Spleen (tissue), 7 donors: ENCODE measurements at regions not wholly inside any gene's neighbourhood (a gene's known extent, or its start where the extent isn't known, plus 50 kb on each side); places are given as distances from the start of the nearest gene placed in this dataset.

Experiments
- POLR2A ChIP-seq, 3 donors: fragments of 450-650 bp; IDR thresholded peaks; one replicate each; pipeline ENCODE4 v1.5.1; 2017; ENCODE audit warnings: antibody characterized with exemption in 3 of 3, mild to moderate bottlenecking in 1 of 3
- TF ChIP-seq, protein P1 (sequence below), 11 experiments: fragments of 200-600 bp in 7 of 11; fragments of 450-650 bp in 4 of 11; sonication (generic) in 4 of 11; IDR thresholded peaks in 8 of 11; conservative IDR thresholded peaks in 3 of 11; 1 replicate in 7 of 11; 2 replicates in 4 of 11; pipeline versions ENCODE4 v1.4.0 to v1.8.0; 2016 to 2021; ENCODE audit warnings: antibody characterized with exemption in 11 of 11, inconsistent platforms in 4 of 11, mild to moderate bottlenecking in 1 of 11
- donor health status: DM: no; HTN: no; CAD: no; lungs with moderate emphysema.
- donor health status: DM: no; HTN: no; CAD: no.
- donor health status: DM: no; HTN: no; CAD: no.

DNA sequence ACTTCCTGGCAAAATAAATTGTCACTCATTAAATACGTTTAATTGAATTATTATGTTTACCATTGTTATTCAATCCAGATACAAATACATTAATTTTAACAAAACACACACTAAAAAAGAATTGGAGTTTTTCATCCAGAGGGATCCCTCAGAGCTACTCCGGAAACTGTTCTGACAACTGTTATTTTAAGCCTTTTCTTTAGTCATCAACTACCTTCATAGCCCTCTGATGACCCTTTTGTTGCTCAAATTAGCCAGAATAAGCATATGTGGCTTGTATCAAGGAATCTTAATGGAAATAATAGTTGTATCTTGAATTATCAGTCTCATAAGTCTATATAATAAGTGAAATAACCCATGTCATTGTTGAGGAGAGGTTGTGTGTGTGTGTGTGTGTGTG lies 405.4 kb upstream of the FAT3 start:
- no peak for TF ChIP-seq POLR2A (IDR thresholded peaks at IDR 0.05)
- TF ChIP-seq, protein P1, sequence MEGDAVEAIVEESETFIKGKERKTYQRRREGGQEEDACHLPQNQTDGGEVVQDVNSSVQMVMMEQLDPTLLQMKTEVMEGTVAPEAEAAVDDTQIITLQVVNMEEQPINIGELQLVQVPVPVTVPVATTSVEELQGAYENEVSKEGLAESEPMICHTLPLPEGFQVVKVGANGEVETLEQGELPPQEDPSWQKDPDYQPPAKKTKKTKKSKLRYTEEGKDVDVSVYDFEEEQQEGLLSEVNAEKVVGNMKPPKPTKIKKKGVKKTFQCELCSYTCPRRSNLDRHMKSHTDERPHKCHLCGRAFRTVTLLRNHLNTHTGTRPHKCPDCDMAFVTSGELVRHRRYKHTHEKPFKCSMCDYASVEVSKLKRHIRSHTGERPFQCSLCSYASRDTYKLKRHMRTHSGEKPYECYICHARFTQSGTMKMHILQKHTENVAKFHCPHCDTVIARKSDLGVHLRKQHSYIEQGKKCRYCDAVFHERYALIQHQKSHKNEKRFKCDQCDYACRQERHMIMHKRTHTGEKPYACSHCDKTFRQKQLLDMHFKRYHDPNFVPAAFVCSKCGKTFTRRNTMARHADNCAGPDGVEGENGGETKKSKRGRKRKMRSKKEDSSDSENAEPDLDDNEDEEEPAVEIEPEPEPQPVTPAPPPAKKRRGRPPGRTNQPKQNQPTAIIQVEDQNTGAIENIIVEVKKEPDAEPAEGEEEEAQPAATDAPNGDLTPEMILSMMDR (IDR thresholded peaks at IDR 0.05 in 8 of 11, conservative IDR thresholded peaks at IDR 0.05 in 3 of 11), result no peak
